ENCODE measurements at regions not wholly inside any gene's neighbourhood (a gene's known extent, or its start where the extent isn't known, plus 50 kb on each side); places are given as distances from the start of the nearest gene placed in this dataset.
A peak's percentile ranks its signal among the peaks of the same experiment; 100 is the strongest.
"Not testable (repeated sequence)": the region's sequence is repeated elsewhere in the genome, so short reads cannot be mapped to it uniquely, and the experiment has no call there.

DNA sequence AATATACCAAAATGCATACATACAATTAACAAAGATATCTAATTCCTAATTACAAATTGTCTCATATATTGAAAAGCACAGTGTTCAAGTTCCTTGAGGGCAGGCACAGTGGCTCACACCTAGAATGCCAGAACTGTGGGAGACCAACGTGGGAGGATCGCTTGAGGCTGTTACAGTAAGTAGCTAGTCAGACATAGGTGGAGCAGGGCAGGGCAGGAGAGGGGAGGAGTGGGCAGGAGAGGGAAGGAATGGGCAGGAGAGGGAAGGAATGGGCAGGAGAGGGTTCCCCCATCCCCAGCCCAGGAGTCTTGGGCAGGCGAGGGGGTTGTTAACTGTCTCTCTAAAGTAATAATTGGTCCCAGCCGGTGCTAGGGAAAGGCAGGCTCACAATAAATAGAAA lies 325.9 kb downstream of the GOLGA6L6 start:
- H3K4me1 ChIP-seq; H3K27me3 ChIP-seq (ENCODE audit: low read depth); H3K4me3 ChIP-seq; H3K36me3 ChIP-seq (replicated peaks); H3K9me3 ChIP-seq; DNase-seq (ENCODE audit: low spot score in 2 of 2); in situ Hi-C loops (cut with MboI; ENCODE audit: low sequenced_read_pairs): not testable (repeated sequence)

DNA sequence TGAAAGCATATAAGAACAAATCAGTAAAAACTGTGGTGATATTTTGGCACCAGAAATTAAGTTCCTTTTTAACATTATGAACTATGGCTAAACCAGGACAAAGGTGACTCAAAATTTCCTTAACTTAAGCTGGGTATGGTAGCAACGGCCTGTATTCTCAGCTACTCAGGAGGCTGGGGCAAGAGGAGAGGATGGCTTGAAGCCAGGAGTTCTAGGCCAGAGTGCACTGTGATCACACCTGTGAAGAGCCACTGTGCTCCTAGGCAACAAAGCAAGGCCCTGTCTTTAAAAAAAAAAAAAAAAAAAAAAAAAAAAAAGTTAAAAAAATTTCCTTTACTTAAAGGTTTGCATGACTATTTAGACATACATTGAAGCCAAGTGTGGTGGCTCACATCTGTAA lies 327.5 kb downstream of the GOLGA6L6 start:
- H3K27me3 ChIP-seq (ENCODE audit: low read depth); in situ Hi-C loops (cut with MboI; ENCODE audit: low sequenced_read_pairs); H3K4me1 ChIP-seq; DNase-seq (ENCODE audit: low spot score in 2 of 2); H3K4me3 ChIP-seq; H3K9me3 ChIP-seq; H3K36me3 ChIP-seq (replicated peaks): not testable (repeated sequence)

DNA sequence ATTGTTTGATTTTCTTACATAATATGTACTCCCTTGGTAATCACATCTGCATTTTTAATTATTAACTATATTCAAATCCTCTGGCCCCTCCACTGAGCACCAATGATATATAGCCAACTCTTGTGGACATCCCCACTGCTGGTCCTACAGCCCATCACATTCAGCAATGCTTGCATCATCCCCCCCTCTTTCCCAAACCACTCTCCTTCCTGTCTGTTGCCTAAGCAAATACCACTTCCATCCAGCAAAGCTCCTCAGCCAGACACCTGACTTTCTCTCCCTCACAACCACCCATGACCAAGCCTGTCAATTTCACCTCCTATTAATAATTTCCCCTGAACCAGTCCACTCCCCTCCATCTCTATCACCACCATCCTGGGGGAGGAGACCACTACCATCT lies 330.1 kb downstream of the GOLGA6L6 start:
- H3K4me1 ChIP-seq; H3K9me3 ChIP-seq; in situ Hi-C loops (cut with MboI; ENCODE audit: low sequenced_read_pairs); DNase-seq (ENCODE audit: low spot score in 2 of 2); H3K36me3 ChIP-seq (replicated peaks); H3K4me3 ChIP-seq; H3K27me3 ChIP-seq (ENCODE audit: low read depth): not testable (repeated sequence)

DNA sequence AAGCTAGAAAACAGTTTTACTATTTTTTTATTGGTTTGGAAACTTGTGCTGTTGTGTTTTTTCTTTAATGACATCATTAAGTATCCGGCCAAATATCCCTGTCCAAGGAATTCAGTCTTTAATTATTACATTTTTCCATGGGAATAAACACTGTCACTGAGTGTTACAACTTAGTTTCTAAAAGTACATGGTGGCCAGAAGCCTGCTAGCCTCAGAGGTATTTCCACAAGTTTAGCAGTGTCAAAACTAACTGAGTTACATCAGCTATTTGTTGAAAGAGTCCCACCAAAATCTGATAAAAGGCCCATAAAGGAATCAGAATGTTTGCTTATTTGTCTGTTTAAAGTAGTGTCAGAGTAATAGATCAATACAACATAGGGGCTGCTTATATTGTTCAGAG lies 331.6 kb downstream of the GOLGA6L6 start:
- in situ Hi-C loops (cut with MboI; ENCODE audit: low sequenced_read_pairs); DNase-seq (ENCODE audit: low spot score in 2 of 2); H3K4me3 ChIP-seq; H3K9me3 ChIP-seq; H3K36me3 ChIP-seq (replicated peaks); H3K27me3 ChIP-seq (ENCODE audit: low read depth); H3K4me1 ChIP-seq: not testable (repeated sequence)

DNA sequence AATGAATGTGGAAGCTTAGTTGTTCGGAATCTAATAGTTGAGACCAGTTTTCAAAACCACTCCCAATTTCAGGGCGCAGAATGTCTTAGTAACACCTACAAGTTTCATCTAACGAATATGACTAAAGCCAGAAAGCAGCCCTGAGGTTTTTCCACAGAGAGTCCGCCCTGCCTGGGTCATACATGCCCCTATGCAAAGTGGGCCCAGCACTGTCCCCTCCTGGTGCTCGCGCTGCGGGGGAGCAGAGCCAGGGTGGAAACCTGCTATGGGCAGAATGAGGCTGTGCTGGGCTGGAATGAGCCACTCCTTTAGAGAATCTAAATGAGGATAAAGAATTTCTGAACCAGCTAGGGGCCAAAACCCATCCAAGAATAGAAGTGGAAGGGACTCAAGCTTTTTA lies 334.0 kb downstream of the GOLGA6L6 start:
- in situ Hi-C loops (cut with MboI; ENCODE audit: low sequenced_read_pairs); H3K27me3 ChIP-seq (ENCODE audit: low read depth); H3K4me1 ChIP-seq; H3K9me3 ChIP-seq; H3K36me3 ChIP-seq (replicated peaks); DNase-seq (ENCODE audit: low spot score in 2 of 2); H3K4me3 ChIP-seq: not testable (repeated sequence)

DNA sequence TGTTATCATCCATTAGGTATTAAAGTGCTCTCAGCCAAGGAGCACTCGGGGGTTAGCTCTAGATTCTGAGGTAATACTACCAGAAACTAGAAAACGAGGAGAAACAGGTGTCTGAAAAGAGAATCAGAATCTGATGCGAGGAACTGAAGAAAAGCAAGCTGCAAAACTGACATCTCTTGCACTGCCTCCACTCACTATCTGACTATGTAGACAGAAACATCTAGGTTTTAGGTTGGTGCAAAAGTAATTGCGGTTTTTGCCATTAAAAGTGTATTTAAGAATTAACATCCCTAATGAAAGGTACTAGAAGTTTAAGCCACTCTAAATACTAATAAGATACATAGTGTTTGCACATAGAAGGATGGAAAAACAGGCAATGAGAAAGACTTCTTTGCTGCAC lies 334.4 kb downstream of the GOLGA6L6 start:
- H3K9me3 ChIP-seq; DNase-seq (ENCODE audit: low spot score in 2 of 2); H3K27me3 ChIP-seq (ENCODE audit: low read depth); H3K36me3 ChIP-seq (replicated peaks); H3K4me1 ChIP-seq; H3K4me3 ChIP-seq; in situ Hi-C loops (cut with MboI; ENCODE audit: low sequenced_read_pairs): not testable (repeated sequence)

DNA sequence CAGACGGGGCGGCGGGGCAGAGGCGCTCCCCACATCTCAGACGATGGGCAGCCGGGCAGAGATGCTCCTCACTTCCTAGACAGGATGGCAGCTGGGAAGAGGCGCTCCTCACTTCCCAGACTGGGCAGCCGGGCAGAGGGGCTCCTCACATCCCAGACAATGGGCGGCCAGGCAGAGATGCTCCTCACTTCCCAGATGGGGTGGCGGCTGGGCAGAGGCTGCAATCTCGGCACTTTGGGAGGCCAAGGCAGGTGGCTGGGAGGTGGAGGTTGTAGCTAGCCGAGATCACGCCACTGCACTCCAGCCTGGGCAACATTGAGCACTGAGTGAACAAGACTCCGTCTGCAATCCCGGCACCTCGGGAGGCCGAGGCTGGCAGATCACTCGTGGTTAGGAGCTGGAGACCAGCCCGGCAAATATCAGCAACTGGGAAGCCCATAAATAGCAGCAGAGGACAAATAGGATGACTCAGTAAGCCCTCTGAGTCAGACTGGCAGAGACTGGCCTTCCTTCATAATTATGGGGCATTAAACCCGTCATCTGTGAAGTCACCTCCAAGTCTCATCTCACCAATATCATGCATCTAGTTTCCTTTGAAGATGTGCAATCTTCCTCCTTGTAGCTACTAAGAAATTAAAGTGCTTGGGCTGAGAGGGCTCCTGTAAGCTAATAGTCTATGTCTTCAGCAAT lies 337.3 kb downstream of the GOLGA6L6 start:
- H3K9me3 ChIP-seq; in situ Hi-C loops (cut with MboI; ENCODE audit: low sequenced_read_pairs); H3K27me3 ChIP-seq (ENCODE audit: low read depth): not testable (repeated sequence)

DNA sequence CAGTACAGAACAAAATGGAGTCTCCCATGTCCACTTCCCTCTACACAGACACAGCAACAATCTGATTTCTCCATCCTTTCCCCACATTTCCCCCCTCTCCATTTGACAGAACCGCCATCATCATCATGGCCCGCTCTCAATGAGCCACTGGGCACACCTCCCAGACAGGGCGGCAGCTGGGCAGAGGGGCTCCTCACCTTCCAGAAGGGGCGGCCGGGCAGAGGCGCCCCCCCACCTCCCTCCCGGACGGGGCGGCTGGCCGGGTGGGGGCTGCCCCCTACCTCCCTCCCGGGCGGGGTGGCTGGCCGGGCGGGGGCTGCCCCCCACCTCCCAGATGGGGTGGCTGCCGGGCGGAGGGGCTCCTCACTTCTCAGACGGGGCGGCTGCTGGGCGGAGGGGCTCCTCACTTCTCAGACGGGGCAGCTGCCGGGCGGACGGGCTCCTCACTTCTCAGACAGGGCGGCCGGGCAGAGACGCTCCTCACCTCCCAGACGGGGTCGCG lies 337.9 kb downstream of the GOLGA6L6 start:
- H3K36me3 ChIP-seq (replicated peaks); H3K9me3 ChIP-seq; H3K4me3 ChIP-seq; H3K4me1 ChIP-seq; DNase-seq (ENCODE audit: low spot score in 2 of 2); in situ Hi-C loops (cut with MboI; ENCODE audit: low sequenced_read_pairs); H3K27me3 ChIP-seq (ENCODE audit: low read depth): not testable (repeated sequence)

More for the DNA sequence above, 337.3 kb downstream of the GOLGA6L6 start:
- H3K4me1 ChIP-seq; H3K4me3 ChIP-seq; H3K36me3 ChIP-seq (replicated peaks); DNase-seq (ENCODE audit: low spot score in 2 of 2): not testable (repeated sequence)

DNA sequence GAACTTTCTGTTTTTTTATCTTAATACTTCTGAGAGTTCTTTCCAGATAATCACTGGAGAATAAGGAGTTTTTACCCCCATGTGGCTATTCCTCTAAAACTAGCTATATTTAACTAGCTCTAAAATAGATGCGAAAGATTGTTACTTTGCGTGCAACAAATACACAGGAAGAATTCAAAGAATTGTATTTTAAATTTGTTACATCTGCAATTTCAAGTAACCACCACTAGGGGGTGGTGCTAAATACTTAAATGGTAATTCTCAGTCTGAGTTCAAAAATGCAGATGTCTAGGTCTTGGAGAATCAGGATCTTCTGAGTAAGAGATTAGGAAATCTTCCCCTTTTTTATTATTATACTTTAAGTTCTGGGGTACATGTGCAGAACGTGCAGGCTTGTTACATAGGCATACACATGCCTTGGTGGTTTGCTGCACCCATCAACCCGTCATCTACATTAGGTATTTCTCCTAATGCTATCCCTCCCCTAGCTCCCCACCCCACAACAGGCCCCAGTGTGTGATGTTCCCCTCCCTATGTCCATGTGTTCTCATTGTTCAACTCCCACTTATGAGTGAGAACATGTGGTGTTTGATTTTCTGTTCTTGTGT lies 346.9 kb downstream of the GOLGA6L6 start:
- H3K27me3 ChIP-seq (ENCODE audit: low read depth); H3K4me1 ChIP-seq; H3K36me3 ChIP-seq (replicated peaks); DNase-seq (ENCODE audit: low spot score in 2 of 2); in situ Hi-C loops (cut with MboI; ENCODE audit: low sequenced_read_pairs); H3K4me3 ChIP-seq: not testable (repeated sequence)
- peaks cover 12% of the 10 kb centered on the region; the same call in 1 of the 2 replicates for H3K9me3 ChIP-seq

DNA sequence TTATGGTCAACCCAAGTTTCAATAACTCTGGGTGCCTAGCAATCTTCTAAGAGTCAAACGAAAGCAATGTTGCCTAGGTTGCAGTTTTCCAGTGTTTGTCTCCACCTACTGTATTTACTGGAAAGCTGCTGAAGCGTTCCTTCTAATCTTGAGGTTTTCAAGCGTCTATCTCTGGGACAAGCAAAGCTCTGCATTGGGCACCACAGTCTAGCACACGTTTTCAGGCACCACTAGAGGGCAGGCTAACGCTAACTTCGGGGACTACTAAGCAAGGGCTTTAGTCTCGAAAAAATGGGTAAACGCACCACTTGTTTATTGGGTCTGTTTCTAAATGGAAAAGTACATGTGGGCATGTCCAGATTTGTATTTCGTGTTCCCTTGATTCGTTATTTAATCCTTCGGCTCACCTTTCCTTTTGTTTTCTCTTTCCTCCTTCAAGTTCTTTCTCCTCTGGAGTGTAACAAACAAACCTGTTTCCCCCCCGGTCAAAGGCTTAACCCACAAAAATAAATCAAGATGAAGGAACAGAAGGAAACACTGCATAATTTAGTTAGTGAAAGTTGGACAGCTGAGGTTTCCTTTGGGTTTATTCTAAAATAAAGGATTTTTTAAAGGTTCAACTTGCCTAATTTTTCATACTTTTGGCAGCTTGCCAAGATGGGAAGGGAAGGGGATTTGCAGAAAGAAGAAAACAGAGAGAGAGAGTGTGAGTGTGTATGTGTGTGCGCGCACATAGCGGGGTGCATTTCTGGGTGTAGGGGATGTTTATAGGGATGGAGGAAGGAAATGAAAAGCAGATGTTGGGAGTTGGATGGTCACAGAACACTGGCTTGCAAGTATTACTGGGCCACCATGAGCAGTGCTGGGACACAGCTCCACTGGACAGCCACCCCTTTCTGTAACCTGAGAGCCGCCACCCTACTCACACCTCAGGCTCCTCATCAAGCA lies 348.3 kb downstream of the GOLGA6L6 start:
- peak in 1 of 2 experiments; percentile 49 for DNase-seq (ENCODE audit: low spot score in 2 of 2)
- H3K4me3 ChIP-seq; H3K27me3 ChIP-seq (ENCODE audit: low read depth); in situ Hi-C loops (cut with MboI; ENCODE audit: low sequenced_read_pairs); H3K4me1 ChIP-seq; H3K36me3 ChIP-seq (replicated peaks): not testable (repeated sequence)
- H3K9me3 ChIP-seq, result peaks cover 12% of the 10 kb centered on the region

DNA sequence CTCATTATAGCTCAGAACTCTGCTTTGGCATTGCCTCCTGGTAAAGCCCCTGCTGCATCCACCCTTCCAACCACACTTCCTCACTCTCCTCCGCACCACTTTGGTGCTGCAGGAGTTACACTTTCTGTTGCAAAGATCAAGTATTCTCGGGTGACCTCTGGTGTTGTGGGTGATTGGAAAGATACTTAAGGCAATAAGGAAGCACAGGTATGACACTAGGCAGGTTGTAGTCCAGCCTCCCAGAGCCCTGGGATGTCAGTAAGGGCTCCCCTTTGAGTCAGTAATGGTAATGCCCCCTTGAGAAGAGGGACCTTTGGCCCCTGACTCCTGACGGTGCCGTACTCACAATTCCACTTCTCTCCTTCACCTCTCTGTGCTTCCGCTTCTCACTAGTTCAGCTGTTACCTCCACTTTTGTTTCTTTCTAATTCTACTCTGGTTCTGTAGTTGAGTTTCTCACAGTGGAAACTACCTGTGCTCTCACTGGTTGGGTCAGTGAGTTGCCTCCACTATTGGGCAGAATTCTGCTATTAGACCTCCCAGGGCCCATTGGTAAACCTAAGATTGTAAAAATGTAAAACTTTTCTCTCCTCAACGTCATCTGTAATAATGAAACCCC lies 350.0 kb downstream of the GOLGA6L6 start:
- peaks cover 12% of the 10 kb centered on the region for H3K9me3 ChIP-seq
- DNase-seq (ENCODE audit: low spot score in 2 of 2); H3K4me3 ChIP-seq; H3K4me1 ChIP-seq; H3K27me3 ChIP-seq (ENCODE audit: low read depth); H3K36me3 ChIP-seq (replicated peaks); in situ Hi-C loops (cut with MboI; ENCODE audit: low sequenced_read_pairs): not testable (repeated sequence)

DNA sequence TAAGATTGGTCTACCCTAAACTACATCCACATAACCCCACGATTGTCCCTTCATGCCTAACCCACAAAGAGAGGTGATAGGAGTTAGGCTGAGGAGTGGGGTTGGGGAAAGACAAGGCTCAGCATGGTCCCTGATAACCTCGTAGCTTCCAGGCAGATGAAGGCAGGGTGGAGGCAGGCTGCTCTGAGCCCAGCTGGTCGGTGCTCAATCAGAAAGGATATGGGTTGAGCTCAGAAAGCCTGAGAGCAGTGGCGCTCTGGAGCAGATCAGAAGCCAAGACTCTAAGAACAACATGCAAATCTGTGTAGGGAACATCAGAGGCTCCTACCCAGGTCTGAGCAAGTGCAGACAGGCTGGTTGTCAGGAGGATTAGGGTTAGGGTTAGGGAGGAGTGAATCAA lies 353.0 kb downstream of the GOLGA6L6 start:
- H3K9me3 ChIP-seq; in situ Hi-C loops (cut with MboI; ENCODE audit: low sequenced_read_pairs); H3K4me1 ChIP-seq; DNase-seq (ENCODE audit: low spot score in 2 of 2); H3K27me3 ChIP-seq (ENCODE audit: low read depth); H3K36me3 ChIP-seq (replicated peaks); H3K4me3 ChIP-seq: not testable (repeated sequence)

DNA sequence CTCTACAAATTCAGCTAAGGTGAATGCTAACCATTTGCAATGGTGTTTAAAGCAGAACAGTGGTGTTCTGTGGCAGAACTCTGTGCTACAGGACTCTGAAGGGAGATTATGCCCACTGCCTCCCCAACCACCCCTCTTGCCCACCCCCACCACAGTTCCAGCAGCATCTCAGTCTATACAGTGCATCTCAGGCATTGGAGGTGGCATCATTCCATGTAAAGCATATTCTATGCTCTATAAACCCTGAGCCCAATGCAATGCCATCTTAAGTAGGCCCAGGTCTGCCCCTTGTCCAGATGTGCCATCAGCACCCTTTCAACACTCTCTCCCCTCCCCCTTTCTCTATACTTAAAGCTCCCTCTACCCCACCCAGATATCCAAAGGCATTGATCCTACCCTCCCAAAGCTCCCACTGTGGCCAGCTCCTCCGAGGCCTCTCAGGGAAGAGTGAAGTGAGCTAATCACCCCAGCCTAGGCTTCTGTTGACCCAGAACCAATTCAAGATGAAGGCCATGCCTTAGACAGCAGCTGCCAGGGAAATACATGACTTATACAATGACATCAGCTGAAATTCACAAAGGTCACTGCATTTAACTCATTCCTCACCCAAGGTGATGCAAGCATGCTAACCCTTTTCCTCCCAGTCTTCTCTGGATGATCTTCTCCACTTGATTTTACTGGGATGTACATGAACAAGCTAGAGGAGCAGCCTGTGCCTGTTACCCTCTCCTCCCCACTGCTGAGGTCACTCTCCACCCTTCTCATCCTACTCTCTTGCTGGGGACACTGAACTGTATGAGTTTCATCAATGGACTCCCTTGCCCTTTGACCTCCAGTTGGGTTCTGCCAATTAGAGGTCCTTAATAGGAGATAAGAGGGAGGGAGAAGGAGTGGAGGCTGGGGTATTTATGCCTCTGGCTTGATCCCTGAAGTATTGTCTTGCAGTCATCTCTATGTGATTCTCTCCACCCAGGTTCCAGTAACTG lies 353.9 kb downstream of the GOLGA6L6 start:
- H3K36me3 ChIP-seq (replicated peaks); H3K9me3 ChIP-seq; H3K4me3 ChIP-seq; in situ Hi-C loops (cut with MboI; ENCODE audit: low sequenced_read_pairs); DNase-seq (ENCODE audit: low spot score in 2 of 2); H3K4me1 ChIP-seq; H3K27me3 ChIP-seq (ENCODE audit: low read depth): not testable (repeated sequence)
